IgD-negative memory B cell (primary cell): ENCODE measurements at regions not wholly inside any gene's neighbourhood (a gene's known extent, or its start where the extent isn't known, plus 50 kb on each side); places are given as distances from the start of the nearest gene placed in this dataset.
"Not testable (repeated sequence)": the region's sequence is repeated elsewhere in the genome, so short reads cannot be mapped to it uniquely, and the experiment has no call there.

Experiments used
- H3K27ac Mint-ChIP-seq, 3 donors: one replicate each; pipeline ENCODE4 v1.8.0; 2020 to 2022; ENCODE audit warnings: mild to moderate bottlenecking in 3 of 3, mixed read lengths in 3 of 3, moderate library complexity in 1 of 3
- H3K27me3 Mint-ChIP-seq: one replicate; pipeline ENCODE4 v1.8.0; 2021; ENCODE audit warnings: mixed read lengths
- H3K36me3 Mint-ChIP-seq: one replicate; pipeline ENCODE4 v1.8.0; 2020; ENCODE audit warnings: mild to moderate bottlenecking, mixed read lengths
- H3K4me1 Mint-ChIP-seq, 3 donors: one replicate each; pipeline ENCODE4 v1.8.0; 2020 to 2022; ENCODE audit warnings: mixed read lengths in 3 of 3, mild to moderate bottlenecking in 1 of 3
- H3K4me3 Mint-ChIP-seq, 4 donors: one replicate each; pipeline ENCODE4 v1.8.0; 2020 to 2022; ENCODE audit warnings: mild to moderate bottlenecking in 4 of 4, mixed read lengths in 4 of 4, moderate library complexity in 3 of 4
- H3K9me3 Mint-ChIP-seq, 3 donors: one replicate each; pipeline ENCODE4 v1.8.0; 2020 to 2021; ENCODE audit warnings: mixed read lengths in 3 of 3, mild to moderate bottlenecking in 1 of 3

GRCh38 chr1:213448776-213449175 lies 397.7 kb downstream of the RPS6KC1 start:
- Mint-ChIP-seq H3K27ac (no peak overlapping the region), H3K4me1 (no peaks in the 10 kb centered on the region), H3K4me3 (no peak overlapping the region), H3K36me3 (no peaks in the 10 kb centered on the region), H3K9me3 (peaks cover 0 to 2% (median 1%) of the 10 kb centered on the region in 3 donors), H3K27me3 (peaks cover 3% of the 10 kb centered on the region)

DNA sequence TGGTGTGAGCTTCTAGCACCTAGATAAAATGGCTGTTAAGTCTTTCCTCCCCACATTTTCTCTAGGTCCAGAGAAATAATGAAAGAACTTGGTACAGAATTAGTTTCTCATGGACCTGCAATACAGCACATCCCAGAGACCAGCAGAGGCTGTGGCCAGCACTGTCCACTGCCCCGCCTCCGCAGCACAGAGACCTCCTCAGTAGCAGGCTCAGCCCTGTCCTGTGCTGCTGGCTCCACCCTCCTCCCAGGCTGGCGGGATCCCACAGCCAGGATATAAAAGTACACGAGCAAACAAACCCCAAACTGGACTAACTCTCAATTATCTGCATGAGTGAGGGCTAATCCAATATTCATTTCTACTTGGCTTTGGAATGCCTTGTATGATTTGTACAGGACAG lies 401.5 kb downstream of the RPS6KC1 start:
- Mint-ChIP-seq H3K27me3 (peaks cover 3% of the 10 kb centered on the region), H3K9me3 (no peaks in the 10 kb centered on the region), H3K36me3 (no peaks in the 10 kb centered on the region), H3K4me1 (no peaks in the 10 kb centered on the region), H3K4me3 (no peak overlapping the region), H3K27ac (no peak overlapping the region)

GRCh38 chr1:213457186-213457585 lies 406.1 kb downstream of the RPS6KC1 start:
- no peaks in the 10 kb centered on the region for H3K4me1 Mint-ChIP-seq
- no peaks in the 10 kb centered on the region for H3K27me3 Mint-ChIP-seq
- H3K9me3 Mint-ChIP-seq = peaks cover 0 to 5% (median 5%) of the 10 kb centered on the region in 3 donors
- no peak overlapping the region for H3K27ac Mint-ChIP-seq
- no peaks in the 10 kb centered on the region for H3K36me3 Mint-ChIP-seq
- H3K4me3 Mint-ChIP-seq = no peak overlapping the region

- Mint-ChIP-seq H3K36me3 (no peaks in the 10 kb centered on the region), H3K4me1 (no peaks in the 10 kb centered on the region), H3K4me3 (no peak overlapping the region), H3K27me3 (no peaks in the 10 kb centered on the region), H3K27ac (no peak overlapping the region), H3K9me3 (peaks cover 0 to 5% (median 5%) of the 10 kb centered on the region in 3 donors)
Observed at GRCh38 chr1:213457733-213458132, 406.7 kb downstream of the RPS6KC1 start.

GRCh38 chr1:213462374-213462773 lies 411.3 kb downstream of the RPS6KC1 start:
- H3K4me3 Mint-ChIP-seq, H3K36me3 Mint-ChIP-seq, H3K4me1 Mint-ChIP-seq, H3K27me3 Mint-ChIP-seq, H3K27ac Mint-ChIP-seq, H3K9me3 Mint-ChIP-seq: not testable (repeated sequence)

- no peaks in the 10 kb centered on the region for H3K4me1 Mint-ChIP-seq
Observed at GRCh38 chr1:213464786-213465460, 413.9 kb downstream of the RPS6KC1 start.

DNA sequence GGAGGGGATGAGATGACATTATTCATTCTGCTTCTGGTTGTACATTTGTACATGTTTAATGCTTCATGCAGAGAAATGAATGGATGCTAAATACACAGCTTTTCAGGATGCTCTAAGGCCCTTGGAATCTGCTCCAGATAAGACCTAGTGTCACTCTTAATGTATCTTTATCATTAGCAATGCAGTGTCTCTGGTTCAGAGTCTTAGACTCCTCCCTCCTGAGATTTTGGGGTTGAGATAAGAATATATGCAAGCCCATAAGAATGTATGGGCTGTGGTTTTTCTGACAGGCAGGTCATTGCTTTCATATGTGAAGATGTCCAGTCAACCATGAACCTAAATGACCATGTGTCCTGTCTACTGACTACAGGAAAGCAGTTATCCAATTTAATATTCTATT lies 415.5 kb downstream of the RPS6KC1 start:
- H3K9me3 Mint-ChIP-seq = peaks cover 0 to 4% (median 2%) of the 10 kb centered on the region in 3 donors
- H3K36me3 Mint-ChIP-seq = peaks cover 1% of the 10 kb centered on the region
- H3K27me3 Mint-ChIP-seq = peaks cover 4% of the 10 kb centered on the region
- no peak overlapping the region for H3K4me3 Mint-ChIP-seq
- no peaks in the 10 kb centered on the region for H3K4me1 Mint-ChIP-seq
- no peak overlapping the region for H3K27ac Mint-ChIP-seq

More at GRCh38 chr1:213464786-213465460, 413.9 kb downstream of the RPS6KC1 start:
- Mint-ChIP-seq H3K27me3 (peaks cover 4% of the 10 kb centered on the region), H3K9me3 (peaks cover 0 to 5% (median 4%) of the 10 kb centered on the region in 3 donors), H3K36me3 (peaks cover 1% of the 10 kb centered on the region), H3K4me3 (no peak overlapping the region), H3K27ac (no peak overlapping the region)

DNA sequence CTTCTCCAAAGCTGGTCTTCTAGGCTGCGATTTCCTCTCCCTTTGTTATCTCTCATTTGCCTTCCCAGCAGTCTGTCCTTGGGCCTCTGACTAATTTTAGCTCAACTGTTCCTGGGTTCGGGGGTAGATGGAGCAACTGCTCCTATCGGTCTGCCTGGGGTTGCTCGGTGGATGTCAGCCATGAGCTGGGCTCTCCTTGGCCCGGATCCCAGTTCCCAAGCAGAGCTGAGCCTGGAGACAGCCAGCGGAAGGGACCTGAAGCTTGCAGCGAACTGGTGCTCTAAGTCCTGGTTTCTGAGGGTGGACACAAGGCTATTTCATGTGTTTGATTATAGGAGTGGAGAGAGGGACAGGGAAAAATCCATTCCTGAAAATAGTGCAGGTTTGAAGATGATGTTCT lies 423.0 kb downstream of the RPS6KC1 start:
- no peaks in the 10 kb centered on the region for H3K9me3 Mint-ChIP-seq
- no peaks in the 10 kb centered on the region for H3K4me1 Mint-ChIP-seq
- no peak overlapping the region for H3K27ac Mint-ChIP-seq
- H3K36me3 Mint-ChIP-seq = no peaks in the 10 kb centered on the region
- H3K27me3 Mint-ChIP-seq = no peaks in the 10 kb centered on the region
- no peak overlapping the region for H3K4me3 Mint-ChIP-seq

- H3K36me3 Mint-ChIP-seq = peaks cover 1% of the 10 kb centered on the region
- peaks cover 2% of the 10 kb centered on the region for H3K27me3 Mint-ChIP-seq
- no peak overlapping the region for H3K27ac Mint-ChIP-seq
- no peaks in the 10 kb centered on the region for H3K4me1 Mint-ChIP-seq
- H3K9me3 Mint-ChIP-seq = peaks cover 1 to 5% (median 5%) of the 10 kb centered on the region in 3 donors
- H3K4me3 Mint-ChIP-seq = no peak overlapping the region
Observed at GRCh38 chr1:213481395-213481794, 430.4 kb downstream of the RPS6KC1 start.

GRCh38 chr1:213484333-213484732 lies 433.3 kb downstream of the RPS6KC1 start:
- Mint-ChIP-seq H3K9me3 (peaks cover 1 to 9% (median 5%) of the 10 kb centered on the region in 3 donors), H3K27me3 (peaks cover 6% of the 10 kb centered on the region), H3K4me3 (no peak overlapping the region), H3K4me1 (no peaks in the 10 kb centered on the region), H3K36me3 (peaks cover 1% of the 10 kb centered on the region), H3K27ac (no peak overlapping the region)

GRCh38 chr1:213484758-213485157 lies 433.7 kb downstream of the RPS6KC1 start:
- Mint-ChIP-seq H3K27me3 (peaks cover 6% of the 10 kb centered on the region), H3K4me1 (no peaks in the 10 kb centered on the region), H3K27ac (no peak overlapping the region), H3K36me3 (peaks cover 1% of the 10 kb centered on the region), H3K4me3 (no peak overlapping the region), H3K9me3 (peaks cover 1 to 9% (median 5%) of the 10 kb centered on the region in 3 donors)

DNA sequence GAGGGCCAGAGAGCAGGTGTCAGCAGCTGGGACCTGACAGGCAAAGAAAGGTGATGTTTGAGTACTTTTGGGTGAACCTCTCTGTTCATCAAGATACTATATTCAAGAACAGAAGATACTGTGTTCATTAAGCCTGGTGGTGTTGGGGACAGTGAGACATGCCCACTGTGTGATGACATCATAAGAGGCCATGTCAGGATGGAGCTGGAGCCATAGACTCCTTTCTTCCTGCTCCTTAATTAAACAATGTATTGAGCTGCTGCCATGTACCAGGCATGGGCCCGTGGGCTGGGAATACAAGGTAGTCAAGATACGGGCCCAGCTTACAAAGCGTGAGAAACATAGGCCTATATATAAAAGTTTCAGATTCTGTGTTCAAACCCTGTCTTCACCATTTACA lies 435.4 kb downstream of the RPS6KC1 start:
- Mint-ChIP-seq H3K36me3 (peaks cover 1% of the 10 kb centered on the region), H3K27ac (no peak overlapping the region), H3K4me1 (no peaks in the 10 kb centered on the region), H3K9me3 (peaks cover 0 to 9% (median 1%) of the 10 kb centered on the region in 3 donors), H3K27me3 (peaks cover 6% of the 10 kb centered on the region), H3K4me3 (no peak overlapping the region)

- Mint-ChIP-seq H3K4me3 (no peak overlapping the region), H3K36me3 (no peaks in the 10 kb centered on the region), H3K27me3 (peaks cover 4% of the 10 kb centered on the region), H3K9me3 (peaks cover 0 to 4% (median 0%) of the 10 kb centered on the region in 3 donors), H3K27ac (no peak overlapping the region), H3K4me1 (no peaks in the 10 kb centered on the region)
Observed at GRCh38 chr1:213491468-213491867, 440.4 kb downstream of the RPS6KC1 start.

DNA sequence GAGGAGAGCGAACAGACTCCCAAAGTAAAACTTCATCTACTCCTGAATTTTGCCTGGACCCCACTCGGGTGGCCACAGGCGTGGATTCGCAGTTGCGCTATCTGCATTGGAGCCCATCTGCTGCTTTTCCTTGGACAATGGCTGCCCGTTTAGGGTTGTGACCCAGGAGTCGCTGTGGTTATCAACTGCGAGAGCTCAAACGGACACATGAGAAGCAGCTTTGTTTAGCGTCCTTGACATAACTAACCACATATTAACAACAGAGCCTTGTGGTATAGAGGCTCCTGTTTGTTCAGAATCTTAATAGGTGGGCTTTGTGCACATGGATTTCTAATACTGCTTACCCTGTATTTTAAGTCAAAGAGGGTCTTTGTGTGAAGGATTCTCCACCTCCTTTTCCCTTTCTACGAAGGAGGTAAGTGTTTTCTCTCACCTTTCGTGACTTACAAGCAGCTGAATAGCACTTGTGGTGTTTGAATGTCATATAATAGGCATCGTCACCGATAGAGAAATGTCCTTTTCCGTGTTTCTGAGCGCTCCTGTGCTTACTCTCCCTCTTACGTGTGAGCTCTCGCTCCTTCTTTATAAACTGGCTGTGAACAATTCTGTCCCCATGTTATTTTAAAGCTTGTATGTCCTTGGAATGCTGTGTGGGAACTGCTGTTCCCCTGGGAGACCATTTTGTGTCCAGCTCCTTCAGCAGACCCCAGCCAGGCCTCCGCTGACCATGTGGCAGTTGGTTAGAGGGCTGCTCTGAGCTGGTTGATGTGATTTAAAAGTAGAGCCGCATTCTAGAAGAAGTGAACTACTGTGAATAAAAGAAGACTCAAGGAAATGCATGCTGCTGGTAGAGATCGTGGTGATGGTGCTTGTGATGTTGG lies 441.4 kb downstream of the RPS6KC1 start:
- Mint-ChIP-seq H3K9me3 (peaks cover 0 to 1% (median 0%) of the 10 kb centered on the region in 3 donors), H3K27me3 (peaks cover 4% of the 10 kb centered on the region), H3K4me3 (no peak overlapping the region), H3K4me1 (no peaks in the 10 kb centered on the region), H3K27ac (no peak overlapping the region), H3K36me3 (no peaks in the 10 kb centered on the region)

DNA sequence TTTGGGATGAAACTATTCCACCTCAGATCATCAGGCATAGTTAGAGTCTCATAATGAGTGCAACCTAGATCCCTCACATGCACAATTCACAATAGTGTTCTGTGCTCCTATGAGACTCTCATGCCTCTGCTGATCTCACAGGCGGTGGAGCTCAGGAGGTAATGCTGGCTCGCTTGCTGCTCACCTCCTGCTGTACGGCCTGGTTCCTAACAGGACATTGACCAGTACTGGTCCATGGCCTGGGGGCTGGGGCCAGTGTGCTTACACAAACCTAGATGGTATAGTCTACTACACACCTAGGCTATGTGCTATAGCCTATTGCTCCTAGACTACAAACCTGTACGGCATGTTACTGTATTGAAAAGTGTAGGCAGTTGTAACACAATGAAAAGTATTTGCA lies 448.4 kb downstream of the RPS6KC1 start:
- H3K36me3 Mint-ChIP-seq = no peaks in the 10 kb centered on the region
- peaks cover 0 to 7% (median 2%) of the 10 kb centered on the region in 3 donors for H3K9me3 Mint-ChIP-seq
- H3K27me3 Mint-ChIP-seq = no peaks in the 10 kb centered on the region
- no peak overlapping the region for H3K27ac Mint-ChIP-seq
- H3K4me1 Mint-ChIP-seq = no peaks in the 10 kb centered on the region
- peak overlapping the region in 1 of 4 donors; percentile 66 for H3K4me3 Mint-ChIP-seq
